SHP77 (cell line): ENCODE measurements at regions not wholly inside any gene's neighbourhood (a gene's known extent, or its start where the extent isn't known, plus 50 kb on each side); places are given as distances from the start of the nearest gene placed in this dataset.
A peak's percentile ranks its signal among the peaks of the same experiment; 100 is the strongest.
"Not testable (repeated sequence)": the region's sequence is repeated elsewhere in the genome, so short reads cannot be mapped to it uniquely, and the experiment has no call there.

Experiments used
- DNase-seq, 2 experiments: peaks; one replicate each; lab custom pipeline; 2025; lab: John Stamatoyannopoulos, UW

DNA sequence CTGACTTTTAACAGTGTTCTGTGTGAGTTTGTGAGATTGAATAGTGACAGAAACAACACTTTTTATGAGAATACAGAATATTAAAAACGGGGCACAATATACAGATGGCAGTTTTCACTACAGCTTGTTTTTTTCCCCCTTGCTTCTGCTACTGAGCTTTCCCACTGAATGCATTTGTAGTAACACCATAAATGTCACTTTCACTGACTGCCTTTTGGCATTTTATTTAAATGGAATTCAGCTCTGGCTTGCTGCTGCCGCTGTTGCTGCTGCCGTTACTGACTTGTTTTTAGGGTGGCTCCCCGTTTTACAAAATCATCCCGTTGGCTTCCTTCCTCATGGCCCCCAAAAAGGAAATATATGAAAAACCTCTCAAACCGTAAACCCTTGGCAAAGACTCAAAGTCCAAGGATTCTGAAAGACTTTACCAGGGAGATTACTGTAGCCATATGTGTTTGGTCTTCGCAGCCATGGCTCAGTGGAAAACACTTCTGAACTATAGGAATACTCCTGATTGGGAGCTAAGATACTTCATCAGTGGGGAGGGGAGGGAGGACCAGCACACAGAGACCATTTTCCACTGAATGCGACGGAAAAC is 151.0 kb downstream of the NUF2 start:
- peak; percentile 38 to 55 for DNase-seq

- no peak for DNase-seq
Observed at GRCh38 chr1:163477276-163477830, 155.6 kb downstream of the NUF2 start.

DNA sequence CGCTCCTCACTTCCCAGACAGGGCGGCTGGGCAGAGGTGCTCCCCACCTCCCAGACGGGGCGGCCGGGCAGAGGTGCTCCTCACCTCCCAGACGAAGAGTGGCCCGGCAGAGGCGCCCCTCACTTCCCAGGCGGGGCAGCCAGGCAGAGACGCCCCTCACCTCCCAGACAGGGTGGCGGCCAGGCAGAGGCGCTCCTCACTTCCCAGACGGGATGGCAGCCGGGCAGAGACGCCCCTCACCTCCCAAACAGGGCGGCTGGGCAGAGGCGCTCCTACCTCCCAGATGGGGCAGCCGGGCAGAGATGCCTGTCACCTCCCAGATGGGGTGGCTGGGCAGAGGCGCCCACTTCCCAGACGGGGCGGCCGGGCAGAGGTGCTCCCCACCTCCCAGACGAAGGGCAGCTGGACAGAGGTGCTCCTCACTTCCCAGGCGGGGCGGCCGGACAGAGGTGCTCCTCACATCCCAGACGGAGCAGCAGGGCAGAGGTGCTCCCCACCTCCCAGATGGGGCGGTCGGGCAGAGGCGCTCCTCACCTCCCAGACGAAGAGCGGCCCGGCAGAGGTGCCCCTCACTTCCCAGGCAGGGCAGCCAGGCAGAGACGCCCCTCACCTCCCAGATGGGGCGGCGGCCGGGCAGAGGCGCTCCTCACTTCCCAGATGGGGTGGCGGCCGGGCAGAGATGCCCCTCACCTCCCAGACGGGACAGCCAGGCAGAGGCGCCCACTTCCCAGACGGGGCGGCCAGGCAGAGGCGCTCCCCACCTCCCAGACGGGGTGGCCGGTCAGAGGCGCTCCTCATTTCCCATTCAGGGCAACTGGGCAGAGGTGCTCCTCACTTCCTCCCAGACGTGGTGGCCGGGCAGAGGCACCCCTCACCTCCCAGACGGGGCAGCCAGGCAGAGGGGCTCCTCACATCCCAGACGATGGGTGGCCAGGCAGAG is 176.9 kb downstream of the NUF2 start:
- not testable (repeated sequence) for DNase-seq

- DNase-seq, result no peak
Observed at GRCh38 chr1:163504331-163504978, 182.7 kb downstream of the NUF2 start.

- DNase-seq, result no peak
Observed at GRCh38 chr1:163509114-163509513, 187.4 kb downstream of the NUF2 start.

GRCh38 chr1:163512349-163512989 is 190.7 kb downstream of the NUF2 start:
- no peak for DNase-seq

DNA sequence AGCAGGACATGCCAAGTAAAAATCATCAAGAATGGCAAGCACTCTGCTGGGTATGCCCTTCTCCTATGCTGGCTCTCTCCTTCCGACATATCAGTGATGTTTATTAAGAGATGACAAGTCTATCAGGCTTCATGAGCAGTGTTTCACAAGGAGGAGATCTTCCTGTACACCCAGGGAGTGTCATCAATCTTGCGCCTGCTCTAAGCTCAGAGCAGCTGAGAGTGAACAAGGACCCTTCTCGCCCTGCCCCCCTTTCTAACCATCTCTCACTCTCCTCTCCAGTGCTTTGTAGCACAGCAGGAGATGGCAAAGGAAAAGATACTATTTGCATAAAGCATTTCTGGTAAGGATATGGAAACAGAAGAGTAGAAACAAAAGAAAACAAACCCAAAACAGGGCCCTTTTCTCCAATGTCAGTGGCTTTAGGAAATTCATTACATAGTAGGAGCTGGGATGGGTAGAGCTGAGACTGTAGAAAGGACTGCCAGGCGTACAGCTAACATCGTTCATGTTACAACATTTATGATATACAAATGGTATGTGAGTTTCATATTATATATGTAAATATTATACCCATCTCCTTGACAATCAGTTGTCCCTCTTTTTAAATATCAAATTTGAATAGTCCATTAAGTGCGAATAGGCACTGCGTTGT is 201.7 kb downstream of the NUF2 start:
- DNase-seq, result no peak

DNA sequence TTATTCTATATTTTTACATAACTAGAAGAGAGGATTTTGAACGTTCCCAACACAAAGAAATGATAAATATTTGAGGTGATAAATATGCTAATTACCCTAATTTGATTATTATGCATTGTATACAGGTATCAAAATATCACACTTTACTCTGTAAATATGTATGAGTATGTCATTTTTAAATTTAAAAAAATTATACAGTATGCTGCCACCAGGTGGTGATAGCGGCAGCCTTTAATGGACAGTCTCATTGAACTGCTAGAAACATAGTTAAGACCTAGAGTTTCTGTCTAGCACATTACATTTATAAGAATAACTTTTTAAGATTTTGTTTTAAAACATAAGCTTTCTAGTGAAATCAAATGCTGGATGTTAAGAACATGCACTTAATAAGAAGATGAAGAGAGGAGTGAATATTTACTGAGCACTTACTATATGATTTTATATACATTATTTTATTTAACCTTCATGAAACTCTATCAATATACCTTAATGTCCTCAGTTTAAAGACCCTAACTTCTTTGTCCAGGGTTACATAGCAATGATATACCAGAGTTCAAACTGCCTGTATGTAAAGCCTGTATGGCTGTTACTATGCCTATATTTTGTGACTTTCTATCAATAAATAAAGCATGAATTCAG is 207.1 kb downstream of the NUF2 start:
- DNase-seq, result no peak

- DNase-seq, result no peak
Observed at GRCh38 chr1:163531345-163531744, 209.6 kb downstream of the NUF2 start.

GRCh38 chr1:163535401-163535800 is 213.6 kb downstream of the NUF2 start:
- no peak for DNase-seq

DNA sequence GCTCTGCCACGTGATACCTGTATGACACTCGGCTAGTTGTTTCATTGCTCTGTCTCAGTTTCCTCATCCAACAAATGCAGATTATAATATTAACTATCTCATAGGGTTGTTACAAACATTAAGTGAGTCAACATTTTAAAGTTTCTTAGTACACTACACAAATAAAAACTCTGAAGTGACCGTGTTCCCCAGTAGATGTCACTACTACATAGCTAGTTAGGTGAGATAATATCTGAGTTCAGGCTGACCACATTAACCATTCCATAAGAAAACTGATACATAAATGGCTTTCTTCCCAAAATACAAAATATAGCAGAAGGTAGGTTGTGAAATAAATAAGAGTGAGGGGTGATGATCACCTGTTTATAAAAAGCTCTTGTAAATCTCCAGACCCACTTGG is 214.1 kb downstream of the NUF2 start:
- peak in 1 of 2 experiments; percentile 17 for DNase-seq

DNA sequence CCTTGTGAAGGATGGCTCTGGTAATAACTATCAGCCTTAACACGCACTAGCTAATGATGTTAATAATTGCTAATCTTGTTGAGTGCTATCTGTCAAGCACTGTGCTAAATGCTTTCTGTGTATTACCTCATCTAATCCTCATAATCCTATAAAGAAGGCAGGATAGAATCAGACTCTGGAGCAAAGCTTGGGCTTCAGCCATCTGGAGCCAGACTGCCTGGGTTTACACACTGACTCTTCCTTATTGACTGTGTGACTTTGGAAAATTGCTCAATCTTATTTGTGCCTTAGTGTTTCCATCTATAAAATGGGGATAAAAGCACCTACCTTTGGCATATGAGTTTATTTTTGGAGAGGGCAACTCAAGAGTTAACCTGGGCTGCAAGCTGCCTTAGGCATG is 216.1 kb downstream of the NUF2 start:
- no peak for DNase-seq

DNA sequence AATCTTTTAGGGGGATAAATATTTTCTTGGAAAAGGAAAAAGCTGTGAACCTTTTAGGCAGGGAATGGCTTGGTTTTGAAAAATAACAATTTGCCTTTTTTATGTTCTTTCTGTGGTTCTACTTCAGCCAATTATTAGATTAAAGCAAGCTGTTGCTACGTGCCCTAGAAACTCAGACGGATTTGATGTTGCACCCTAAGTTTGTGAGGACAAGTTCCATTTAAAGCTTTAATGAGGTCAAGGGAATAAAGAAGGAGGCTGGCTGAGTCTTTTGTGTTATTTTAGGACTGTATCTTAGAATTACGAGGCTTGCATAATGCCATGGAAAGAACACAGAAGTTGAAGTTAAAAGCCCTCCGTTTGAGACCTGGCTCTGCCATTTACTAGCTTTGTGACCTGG is 216.9 kb downstream of the NUF2 start:
- no peak for DNase-seq

- DNase-seq, result no peak
Observed at GRCh38 chr1:163540727-163541126, 219.0 kb downstream of the NUF2 start.

DNA sequence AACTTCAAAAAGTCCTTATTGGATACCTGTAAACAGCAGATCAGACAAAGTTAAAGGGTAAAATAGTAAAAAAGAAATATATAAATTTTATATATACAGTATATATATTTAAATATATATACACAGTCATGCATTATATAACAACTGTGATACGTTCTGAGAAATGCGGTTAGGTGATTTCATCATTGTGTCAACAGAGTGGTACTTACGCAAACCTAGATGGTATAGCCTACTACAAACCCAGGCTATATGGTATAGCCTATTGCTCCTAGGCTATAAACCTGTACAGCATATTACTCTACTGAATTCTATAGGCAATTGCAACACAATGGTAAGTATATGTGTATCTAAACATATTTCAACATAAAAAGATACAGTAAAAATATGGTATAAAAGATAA is 222.7 kb downstream of the NUF2 start:
- no peak for DNase-seq

- DNase-seq, result no peak
Observed at GRCh38 chr1:163558162-163558561, 236.4 kb downstream of the NUF2 start.

- DNase-seq, result peak; percentile 44 to 51
Observed at GRCh38 chr1:163561580-163562295, 240.0 kb downstream of the NUF2 start.

- no peak for DNase-seq
Observed at GRCh38 chr1:163562355-163562754, 240.6 kb downstream of the NUF2 start.

DNA sequence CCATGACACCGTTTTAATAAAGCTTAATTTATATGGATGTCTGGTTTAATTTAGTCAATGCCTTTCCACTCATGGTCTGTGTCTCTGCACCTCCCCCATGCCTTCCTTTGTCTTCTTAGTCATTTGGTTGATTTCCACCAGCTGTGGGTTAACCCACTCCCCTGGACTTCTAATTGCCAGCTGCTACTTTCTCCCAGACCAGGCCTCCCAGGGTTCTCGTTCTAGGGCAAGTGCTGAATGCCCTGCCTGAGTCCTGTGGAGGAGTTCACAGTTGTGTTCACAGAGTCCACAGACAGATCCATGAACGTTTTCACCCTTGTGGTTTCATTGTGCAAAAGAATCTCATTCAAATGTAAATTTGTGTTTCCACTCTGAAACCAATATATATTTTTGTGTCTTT is 243.4 kb downstream of the NUF2 start:
- DNase-seq, result peak; percentile 9 to 32

- DNase-seq, result no peak
Observed at GRCh38 chr1:163570071-163570470, 248.3 kb downstream of the NUF2 start.
